ENCODE measurements at regions not wholly inside any gene's neighbourhood (a gene's known extent, or its start where the extent isn't known, plus 50 kb on each side); places are given as distances from the start of the nearest gene placed in this dataset.
"Not testable (repeated sequence)": the region's sequence is repeated elsewhere in the genome, so short reads cannot be mapped to it uniquely, and the experiment has no call there.

- no peak overlapping the region for H3K27ac ChIP-seq
- DNase-seq: no peak
- intact Hi-C loops (cut with DNase I): no loop called here
- H3K27me3 ChIP-seq: no peaks in the 10 kb centered on the region
- no peaks in the 10 kb centered on the region for H3K9me3 ChIP-seq (replicated peaks in 1 of 3)
- TF ChIP-seq POLR2A (IDR thresholded peaks at IDR 0.05) (no peak), CTCF (IDR thresholded peaks at IDR 0.05) (no peak)
- H3K36me3 ChIP-seq (replicated peaks in 1 of 2): no peaks in the 10 kb centered on the region
- WGBS, 4 donors: 58 to 72% (median 70%) methylated on average over 8 to 9 of the region's 9 CpGs
- no peaks in the 10 kb centered on the region for H3K4me1 ChIP-seq (replicated peaks in 1 of 2)
- H3K4me3 ChIP-seq: no peak overlapping the region
Observed at GRCh38 chr19:28443361-28443760, 769.6 kb downstream of the UQCRFS1 start.

GRCh38 chr19:28437390-28438346, 775.3 kb downstream of the UQCRFS1 start:
- 72 to 86% (median 76%) methylated on average over 11 of the region's 11 CpGs for WGBS, 4 donors
- intact Hi-C loops (cut with DNase I): no loop called here
- TF ChIP-seq CTCF (IDR thresholded peaks at IDR 0.05) (no peak), POLR2A (IDR thresholded peaks at IDR 0.05) (no peak)
- no peaks in the 10 kb centered on the region for H3K4me1 ChIP-seq (replicated peaks in 1 of 2)
- H3K36me3 ChIP-seq (replicated peaks in 1 of 2): no peaks in the 10 kb centered on the region
- no peak overlapping the region for H3K27ac ChIP-seq
- no peak for DNase-seq
- no peak overlapping the region for H3K4me3 ChIP-seq
- no peaks in the 10 kb centered on the region for H3K27me3 ChIP-seq
- H3K9me3 ChIP-seq (replicated peaks in 1 of 3): no peaks in the 10 kb centered on the region

- Histone ChIP-seq H3K4me1 (replicated peaks in 1 of 2) (no peaks in the 10 kb centered on the region), H3K9me3 (replicated peaks in 1 of 3) (no peaks in the 10 kb centered on the region), H3K36me3 (replicated peaks in 1 of 2) (no peaks in the 10 kb centered on the region), H3K27ac (peak overlapping the region in 1 of 5 donors; percentile 32), H3K4me3 (no peak overlapping the region), H3K27me3 (no peaks in the 10 kb centered on the region)
- WGBS, 4 donors: 82 to 91% (median 87%) methylated on average over 4 of the region's 4 CpGs
- TF ChIP-seq POLR2A (IDR thresholded peaks at IDR 0.05) (no peak), CTCF (IDR thresholded peaks at IDR 0.05) (no peak)
- intact Hi-C loops (cut with DNase I): no loop called here
- DNase-seq: no peak
Observed at GRCh38 chr19:28436320-28436719, 776.6 kb downstream of the UQCRFS1 start.

- no peaks in the 10 kb centered on the region for H3K27me3 ChIP-seq
- H3K9me3 ChIP-seq (replicated peaks in 1 of 3): no peaks in the 10 kb centered on the region
- WGBS, 4 donors: 50 to 52% (median 52%) methylated on average over 8 of the region's 8 CpGs
- no peak overlapping the region for H3K4me3 ChIP-seq
- intact Hi-C loops (cut with DNase I): no loop called here
- H3K4me1 ChIP-seq (replicated peaks in 1 of 2): no peaks in the 10 kb centered on the region
- H3K36me3 ChIP-seq (replicated peaks in 1 of 2): no peaks in the 10 kb centered on the region
- H3K27ac ChIP-seq: peak overlapping the region in 1 of 5 donors; percentile 25
- peak in 5 of 7 donors; percentile 19 to 64 (median 35) for DNase-seq
- no peak for TF ChIP-seq POLR2A (IDR thresholded peaks at IDR 0.05)
- no peak for TF ChIP-seq CTCF (IDR thresholded peaks at IDR 0.05)
Observed at GRCh38 chr19:28435551-28436271, 777.2 kb downstream of the UQCRFS1 start.

- H3K36me3 ChIP-seq (replicated peaks in 1 of 2); H3K27me3 ChIP-seq; intact Hi-C loops (cut with DNase I); H3K27ac ChIP-seq; H3K4me1 ChIP-seq (replicated peaks in 1 of 2); H3K4me3 ChIP-seq; DNase-seq; H3K9me3 ChIP-seq (replicated peaks in 1 of 3): not testable (repeated sequence)
- WGBS, 4 donors: 77 to 79% (median 78%) methylated on average over 9 of the region's 9 CpGs
Observed at GRCh38 chr19:28434794-28435193, 778.2 kb downstream of the UQCRFS1 start.

- H3K4me1 ChIP-seq (replicated peaks in 1 of 2); H3K9me3 ChIP-seq (replicated peaks in 1 of 3); H3K36me3 ChIP-seq (replicated peaks in 1 of 2); H3K4me3 ChIP-seq; H3K27me3 ChIP-seq; H3K27ac ChIP-seq; DNase-seq; intact Hi-C loops (cut with DNase I): not testable (repeated sequence)
- WGBS, 4 donors: 73 to 90% (median 85%) methylated on average over 5 of the region's 5 CpGs
Observed at GRCh38 chr19:28434365-28434764, 778.6 kb downstream of the UQCRFS1 start.

- H3K27ac ChIP-seq; H3K9me3 ChIP-seq (replicated peaks in 1 of 3); H3K4me1 ChIP-seq (replicated peaks in 1 of 2); H3K4me3 ChIP-seq; H3K27me3 ChIP-seq; H3K36me3 ChIP-seq (replicated peaks in 1 of 2); intact Hi-C loops (cut with DNase I); DNase-seq: not testable (repeated sequence)
- 80 to 85% (median 83%) methylated on average over 4 of the region's 4 CpGs for WGBS, 4 donors
Observed at GRCh38 chr19:28433166-28433565, 779.8 kb downstream of the UQCRFS1 start.
